ENCODE measurements at regions not wholly inside any gene's neighbourhood (a gene's known extent, or its start where the extent isn't known, plus 50 kb on each side); places are given as distances from the start of the nearest gene placed in this dataset.

DNA sequence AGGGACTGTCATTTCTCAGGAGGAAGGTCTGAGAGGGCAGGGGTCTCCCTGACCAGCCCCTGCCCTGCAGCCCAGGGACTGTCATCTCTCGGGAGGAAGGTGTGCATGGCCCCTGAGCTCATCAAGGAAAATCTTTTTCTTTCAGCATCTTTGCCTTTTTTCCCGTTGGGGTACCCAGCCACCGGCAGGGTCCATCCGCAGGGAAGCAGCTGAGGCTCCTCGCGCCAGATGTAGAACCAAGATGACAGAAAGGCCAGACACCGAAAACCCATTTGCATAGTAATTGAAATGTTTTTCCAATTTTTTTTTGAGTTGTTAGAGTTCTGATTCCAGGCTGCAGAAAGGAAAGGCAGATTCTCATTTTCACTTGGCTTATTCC lies 613.9 kb downstream of the TBC1D22A start:
- TF ChIP-seq, protein P1, sequence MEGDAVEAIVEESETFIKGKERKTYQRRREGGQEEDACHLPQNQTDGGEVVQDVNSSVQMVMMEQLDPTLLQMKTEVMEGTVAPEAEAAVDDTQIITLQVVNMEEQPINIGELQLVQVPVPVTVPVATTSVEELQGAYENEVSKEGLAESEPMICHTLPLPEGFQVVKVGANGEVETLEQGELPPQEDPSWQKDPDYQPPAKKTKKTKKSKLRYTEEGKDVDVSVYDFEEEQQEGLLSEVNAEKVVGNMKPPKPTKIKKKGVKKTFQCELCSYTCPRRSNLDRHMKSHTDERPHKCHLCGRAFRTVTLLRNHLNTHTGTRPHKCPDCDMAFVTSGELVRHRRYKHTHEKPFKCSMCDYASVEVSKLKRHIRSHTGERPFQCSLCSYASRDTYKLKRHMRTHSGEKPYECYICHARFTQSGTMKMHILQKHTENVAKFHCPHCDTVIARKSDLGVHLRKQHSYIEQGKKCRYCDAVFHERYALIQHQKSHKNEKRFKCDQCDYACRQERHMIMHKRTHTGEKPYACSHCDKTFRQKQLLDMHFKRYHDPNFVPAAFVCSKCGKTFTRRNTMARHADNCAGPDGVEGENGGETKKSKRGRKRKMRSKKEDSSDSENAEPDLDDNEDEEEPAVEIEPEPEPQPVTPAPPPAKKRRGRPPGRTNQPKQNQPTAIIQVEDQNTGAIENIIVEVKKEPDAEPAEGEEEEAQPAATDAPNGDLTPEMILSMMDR (IDR thresholded peaks at IDR 0.05; ENCODE audit: insufficient read depth, low read depth, low read length, missing control alignments): no peak
- no peak overlapping the region for H3K4me3 ChIP-seq (ENCODE audit: low read length)

DNA sequence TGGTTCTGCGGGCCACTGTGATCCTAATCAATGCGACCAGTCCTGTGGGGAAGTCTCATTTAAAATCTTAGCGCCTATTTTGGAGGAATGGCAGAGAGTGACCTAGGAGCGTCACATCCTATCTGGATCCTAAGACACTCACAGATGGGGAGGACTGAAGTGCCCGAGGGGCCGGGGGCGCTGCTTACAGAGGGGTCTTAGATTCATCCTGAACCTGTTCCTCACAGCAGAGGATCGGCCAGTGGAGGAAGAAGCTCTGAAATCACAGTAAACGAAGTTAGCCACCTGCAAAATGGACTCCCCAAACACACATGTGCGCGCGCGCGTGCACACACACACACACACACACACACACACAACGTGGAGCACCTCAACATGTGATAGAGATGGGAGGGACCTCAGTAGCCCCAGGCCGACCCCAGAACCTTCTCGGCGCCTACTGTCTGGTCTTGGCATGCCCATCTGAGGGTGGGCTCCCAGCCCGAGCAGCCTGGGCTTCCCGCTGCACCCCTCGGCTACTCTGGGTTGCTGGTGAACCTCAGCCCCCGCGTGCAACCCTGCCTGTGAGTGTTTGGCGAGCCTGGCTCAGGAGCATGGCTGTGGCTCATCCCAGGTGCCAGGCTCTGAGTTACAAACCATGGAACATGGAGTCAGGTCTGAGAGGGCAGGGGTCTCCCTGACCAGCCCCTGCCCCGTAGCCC lies 613.3 kb downstream of the TBC1D22A start:
- H3K4me3 ChIP-seq (ENCODE audit: low read length): no peak overlapping the region
- TF ChIP-seq, protein P1 (IDR thresholded peaks at IDR 0.05; ENCODE audit: insufficient read depth, low read depth, low read length, missing control alignments): no peak
- no peak for DNase-seq (ENCODE audit: low read depth)

More for the DNA sequence above, 613.9 kb downstream of the TBC1D22A start:
- DNase-seq (ENCODE audit: low read depth): no peak

DNA sequence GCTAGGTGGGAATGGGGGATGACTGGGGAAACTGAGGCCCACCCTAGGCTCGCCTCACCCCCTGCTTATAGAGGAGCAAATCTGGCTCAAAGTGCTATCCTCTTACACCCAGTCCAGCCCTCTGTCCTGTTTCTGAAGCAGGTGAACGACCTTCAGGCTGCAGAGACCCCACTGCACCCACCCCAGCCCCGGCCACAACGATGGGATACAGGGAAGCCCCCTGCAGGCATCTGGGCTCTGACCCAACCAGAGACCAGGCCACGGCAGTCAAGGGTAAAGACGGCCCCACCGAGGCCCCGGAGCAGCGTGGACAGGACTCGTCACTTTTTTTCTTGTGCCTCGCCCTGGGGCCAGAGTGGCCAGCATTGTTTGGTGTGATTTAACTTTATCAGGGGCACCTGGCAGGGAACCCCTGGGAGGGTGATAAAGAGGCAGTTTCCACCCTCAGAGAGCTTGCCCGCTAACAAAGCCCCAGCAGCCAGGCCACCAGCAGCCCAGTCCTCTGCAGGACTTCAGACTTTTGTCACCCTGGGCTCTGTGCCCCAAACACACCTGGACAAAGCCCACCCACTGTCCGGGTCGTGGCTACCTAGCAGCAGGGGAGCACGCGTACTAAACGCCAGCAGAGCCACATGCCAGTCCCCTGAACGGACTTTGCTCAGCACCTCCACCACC lies 612.6 kb downstream of the TBC1D22A start:
- TF ChIP-seq, protein P1 (IDR thresholded peaks at IDR 0.05; ENCODE audit: insufficient read depth, low read depth, low read length, missing control alignments): no peak
- DNase-seq (ENCODE audit: low read depth): no peak

DNA sequence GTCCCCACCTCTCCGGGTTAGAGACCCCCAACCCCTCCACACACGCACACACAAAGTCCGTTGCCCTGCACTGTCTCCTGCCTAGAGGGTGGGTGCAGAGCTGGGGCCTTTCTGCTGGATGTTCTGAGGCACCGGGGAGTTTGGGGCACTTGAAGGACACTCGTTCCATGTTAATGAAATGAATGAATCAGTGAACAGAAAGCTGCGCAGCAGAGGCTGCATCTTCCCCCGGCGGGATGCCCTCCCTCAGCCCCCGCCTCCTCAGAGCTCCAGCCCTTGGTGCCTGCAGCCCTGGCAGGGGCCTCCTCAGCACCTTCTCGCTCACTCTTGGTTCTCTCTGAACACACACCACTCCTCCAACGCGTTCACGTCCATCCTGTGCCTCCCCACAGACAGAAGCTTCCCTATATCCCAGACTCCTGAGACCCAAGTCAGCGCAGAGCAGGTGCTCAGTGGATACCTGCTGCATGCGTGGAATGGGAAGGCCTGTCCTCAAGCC lies 611.9 kb downstream of the TBC1D22A start:
- H3K4me3 ChIP-seq (ENCODE audit: low read length): no peak overlapping the region
- DNase-seq (ENCODE audit: low read depth): no peak
- TF ChIP-seq, protein P1 (IDR thresholded peaks at IDR 0.05; ENCODE audit: insufficient read depth, low read depth, low read length, missing control alignments): no peak

More for the DNA sequence above, 612.6 kb downstream of the TBC1D22A start:
- no peak overlapping the region for H3K4me3 ChIP-seq (ENCODE audit: low read length)

DNA sequence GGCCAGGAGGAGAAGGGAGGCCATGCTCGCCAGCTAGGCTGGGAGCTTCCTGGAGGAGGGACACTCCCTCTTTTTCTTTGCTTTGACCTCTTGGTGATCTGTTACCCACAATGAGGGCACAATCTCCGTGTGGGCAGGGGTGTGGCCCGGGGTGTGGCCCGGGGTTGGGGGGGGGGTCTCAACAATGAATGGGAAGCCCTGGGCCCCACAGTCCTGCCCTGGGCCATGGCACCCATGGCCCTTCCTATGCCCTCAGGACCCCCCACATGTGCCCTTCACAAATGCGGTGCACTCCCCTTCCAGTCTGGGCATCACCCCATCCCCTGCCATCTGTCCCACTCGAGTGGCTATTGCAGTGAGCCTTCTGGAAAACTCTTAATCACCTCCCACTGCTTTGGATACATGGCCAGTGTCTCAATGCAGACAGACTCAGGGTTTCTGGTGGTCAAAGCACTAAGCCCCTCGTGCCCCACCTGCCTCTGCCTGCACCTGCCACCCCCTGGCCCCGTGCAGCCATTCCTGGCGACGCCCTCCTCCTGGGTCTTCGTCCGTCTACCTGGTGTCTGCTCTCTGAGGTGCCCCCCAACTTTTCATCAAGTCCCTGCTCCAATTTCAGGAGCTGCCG lies 611.3 kb downstream of the TBC1D22A start:
- DNase-seq (ENCODE audit: low read depth): no peak
- no peak overlapping the region for H3K4me3 ChIP-seq (ENCODE audit: low read length)
- TF ChIP-seq, protein P1 (IDR thresholded peaks at IDR 0.05; ENCODE audit: insufficient read depth, low read depth, low read length, missing control alignments): no peak

DNA sequence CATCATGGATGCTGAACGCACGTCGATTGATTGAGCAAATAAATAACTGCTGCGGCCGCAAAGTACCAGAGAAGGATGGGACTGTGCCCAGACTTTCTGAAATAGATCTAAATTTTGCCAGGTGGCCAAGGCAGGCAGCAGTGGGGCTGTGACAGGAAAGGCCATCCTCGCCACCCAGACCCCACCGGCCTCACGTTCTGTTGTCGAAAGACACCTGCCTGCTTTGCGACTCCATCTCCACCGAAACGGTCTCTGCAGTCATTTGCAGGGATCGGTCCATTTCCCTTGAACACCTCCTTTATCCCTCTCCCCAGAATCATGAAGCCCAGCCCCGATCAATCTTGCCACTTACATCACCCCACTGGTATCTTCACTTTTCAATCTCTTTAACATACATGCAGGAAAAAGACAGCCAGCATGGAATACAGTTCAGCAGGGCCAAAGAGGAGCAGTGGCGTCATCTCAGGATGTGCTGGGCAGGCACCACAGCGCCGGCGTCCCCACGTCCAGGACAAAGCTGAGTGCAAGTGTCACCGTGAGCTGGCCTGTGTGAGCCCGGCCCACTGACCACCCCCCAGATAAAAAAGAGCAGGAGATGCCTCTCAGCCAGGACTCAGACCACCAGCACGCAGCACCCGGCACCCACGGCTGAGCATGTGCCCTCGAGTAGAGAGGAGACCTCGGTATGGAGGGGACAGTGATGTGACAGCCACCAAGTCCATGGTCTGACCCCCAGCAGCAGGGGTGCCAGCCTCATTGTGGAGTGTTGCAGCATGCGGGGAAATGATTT lies 610.3 kb downstream of the TBC1D22A start:
- TF ChIP-seq, protein P1 (IDR thresholded peaks at IDR 0.05; ENCODE audit: insufficient read depth, low read depth, low read length, missing control alignments): no peak
- DNase-seq (ENCODE audit: low read depth): no peak
- no peak overlapping the region for H3K4me3 ChIP-seq (ENCODE audit: low read length)

All from epithelial cell of esophagus (primary cell).